Body of pancreas (tissue), 4 donors: ENCODE measurements at regions not wholly inside any gene's neighbourhood (a gene's known extent, or its start where the extent isn't known, plus 50 kb on each side); places are given as distances from the start of the nearest gene placed in this dataset.

Experiments used
- ATAC-seq: fragments of 150-250 bp; one replicate; pipeline ENCODE4 v1.9.1; 2016
- DNase-seq, 4 donors: peaks; one replicate each; pipeline ENCODE4 v3.0.0-alpha.2; 2019
- H3K27ac ChIP-seq, 4 donors: fragments of 200-600 bp; sonication (generic); 1 replicate in 3 of 4; 2 replicates in 1 of 4; pipeline versions ENCODE4 v1.5.1 to v1.6.1; 2016 to 2019; ENCODE audit warnings: mild to moderate bottlenecking in 1 of 4, mixed read lengths in 1 of 4, moderate library complexity in 1 of 4
- H3K27me3 ChIP-seq, 2 donors: fragments of 200-600 bp; sonication (generic); one replicate each; pipeline ENCODE4 v1.6.0; 2016; ENCODE audit warnings: mild to moderate bottlenecking in 1 of 2
- H3K36me3 ChIP-seq, 2 donors: fragments of 200-600 bp; sonication (generic); replicated peaks in 1 of 2; 2 replicates each; pipeline ENCODE4 v1.5.1; 2016; ENCODE audit warnings: low read depth in 2 of 2; ENCODE audit not compliant: insufficient read depth in 1 of 2
- H3K4me1 ChIP-seq: fragments of 200-600 bp; sonication (generic); one replicate; pipeline ENCODE4 v1.6.0; 2016
- H3K4me3 ChIP-seq, 2 donors: fragments of 200-600 bp; sonication (generic); 1 replicate in 1 of 2; 2 replicates in 1 of 2; pipeline ENCODE4 v1.5.1; 2016 to 2019
- H3K9me3 ChIP-seq, 3 donors: fragments of 200-600 bp; sonication (generic); 1 replicate in 2 of 3; 2 replicates in 1 of 3; pipeline ENCODE4 v1.5.1; 2016
- CTCF ChIP-seq, 7 experiments: fragments of 450-650 bp in 4 of 7; fragments of 200-600 bp in 3 of 7; sonication (generic) in 3 of 7; IDR thresholded peaks; one replicate each; pipeline ENCODE4 v1.5.1; 2016 to 2019; ENCODE audit warnings: antibody characterized with exemption in 7 of 7
- POLR2A ChIP-seq, 3 donors: fragments of 450-650 bp; IDR thresholded peaks; one replicate each; pipeline ENCODE4 v1.6.1; 2016; ENCODE audit warnings: antibody characterized with exemption in 3 of 3, mild to moderate bottlenecking in 2 of 3
- WGBS, 2 donors: methylation state at CpG; one replicate each; pipeline ENCODE4 v1.1.5; 2017; 5-methylcytosine and 5-hydroxymethylcytosine counted together
- intact Hi-C: fragments of 100-400 bp; cut with DNase I; formaldehyde crosslinking; loops from one replicate; pipeline ENCODE4 v1.15.1; 2023

- Histone ChIP-seq H3K9me3 (no peaks in the 10 kb centered on the region), H3K36me3 (no peaks in the 10 kb centered on the region), H3K4me3 (no peak overlapping the region), H3K27me3 (no peaks in the 10 kb centered on the region), H3K27ac (no peak overlapping the region), H3K4me1 (peaks cover 7% of the 10 kb centered on the region)
- no peak for TF ChIP-seq POLR2A (IDR thresholded peaks at IDR 0.05)
- TF ChIP-seq CTCF (IDR thresholded peaks at IDR 0.05) = peak; percentile 99 to 100 (median 100)
- 9 to 10% methylated on average over 24 to 27 of the region's 27 CpGs for WGBS, 2 donors
- DNase-seq (peak; percentile 80 to 86 (median 85)), ATAC-seq (peak; percentile 74)
- intact Hi-C loops = loop anchor here (5.0 kb wide), 1 partner anchor 260 kb away; no protein-coding TSS in a partner anchor
Observed at GRCh38 chr13:99436686-99437416, 64.4 kb upstream of the TM9SF2 start.

DNA sequence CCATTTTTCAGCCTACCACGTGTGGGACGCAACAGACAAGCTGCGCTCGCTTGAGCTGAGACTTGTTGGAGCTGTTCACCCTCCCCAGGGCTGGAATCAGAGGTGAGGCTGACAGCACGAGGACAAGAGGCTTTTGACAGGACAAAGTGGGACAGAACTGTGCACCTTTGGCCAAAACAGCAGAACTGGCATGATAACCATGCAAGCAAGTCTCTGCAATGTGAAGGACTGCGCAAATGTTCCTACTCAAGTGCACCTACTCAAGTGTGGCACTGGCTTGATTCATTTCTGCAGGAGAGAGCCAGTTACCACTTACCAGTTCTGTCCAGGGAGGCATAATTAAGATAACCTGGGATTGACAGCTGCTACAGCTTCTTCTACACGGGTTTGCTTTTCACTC is 62.2 kb upstream of the TM9SF2 start:
- Histone ChIP-seq H3K36me3 (no peaks in the 10 kb centered on the region), H3K27ac (no peak overlapping the region), H3K9me3 (no peaks in the 10 kb centered on the region), H3K4me3 (no peak overlapping the region), H3K27me3 (no peaks in the 10 kb centered on the region), H3K4me1 (peaks cover 7% of the 10 kb centered on the region)
- DNase-seq = no peak
- ATAC-seq = no peak
- WGBS, 2 donors = 56 to 65% methylated on average over 7 of the region's 7 CpGs
- intact Hi-C loops = loop anchor here (5.0 kb wide), 1 partner anchor 262 kb away; no protein-coding TSS in a partner anchor
- TF ChIP-seq POLR2A (IDR thresholded peaks at IDR 0.05) = no peak
- TF ChIP-seq CTCF (IDR thresholded peaks at IDR 0.05) = no peak

- intact Hi-C loops = loop anchor here (5.0 kb wide), 1 partner anchor 263 kb away; no protein-coding TSS in a partner anchor
- H3K4me3 ChIP-seq = no peak overlapping the region
- no peaks in the 10 kb centered on the region for H3K36me3 ChIP-seq
- DNase-seq (no peak), ATAC-seq (no peak)
- no peaks in the 10 kb centered on the region for H3K27me3 ChIP-seq
- H3K27ac ChIP-seq = no peak overlapping the region
- TF ChIP-seq POLR2A (IDR thresholded peaks at IDR 0.05) = no peak
- TF ChIP-seq CTCF (IDR thresholded peaks at IDR 0.05) = no peak
- no peaks in the 10 kb centered on the region for H3K9me3 ChIP-seq
- peaks cover 7% of the 10 kb centered on the region for H3K4me1 ChIP-seq
- WGBS, 2 donors = 50 to 55% methylated on average over 11 of the region's 11 CpGs
Observed at GRCh38 chr13:99439850-99440604, 61.2 kb upstream of the TM9SF2 start.

DNA sequence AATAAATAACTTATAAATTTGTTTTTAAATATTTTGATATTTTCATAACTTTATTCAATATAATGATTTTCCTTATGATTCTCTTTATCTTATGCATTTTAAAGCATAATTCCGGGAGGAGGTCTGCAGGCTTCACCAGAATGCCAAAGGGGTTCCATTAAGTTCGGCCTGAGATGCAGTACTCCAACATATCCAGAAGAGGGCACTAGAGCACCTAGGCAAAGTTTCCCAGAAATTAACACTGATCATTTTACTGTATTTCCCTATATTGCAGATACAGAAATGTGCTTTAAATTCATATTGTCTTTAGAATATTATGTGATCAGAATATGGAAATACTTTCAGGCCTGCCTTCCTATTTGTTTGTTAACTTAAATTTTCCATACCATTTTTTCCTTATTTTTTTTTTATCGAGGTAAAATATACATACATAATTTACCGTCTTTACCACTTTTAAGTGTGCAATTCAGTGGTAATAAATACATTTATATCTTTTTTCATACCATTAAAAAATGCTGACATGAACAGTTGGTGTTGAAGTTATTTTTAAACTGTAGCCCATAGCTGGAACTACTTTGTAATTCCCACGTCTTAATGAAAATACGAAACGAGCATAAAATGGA is 58.9 kb upstream of the TM9SF2 start:
- peak; percentile 75 for ATAC-seq
- intact Hi-C loops = no loop called here

More for the DNA sequence above, 58.9 kb upstream of the TM9SF2 start:
- TF ChIP-seq POLR2A (IDR thresholded peaks at IDR 0.05) (no peak), CTCF (IDR thresholded peaks at IDR 0.05) (peak; percentile 75 to 100 (median 85))
- peak; percentile 44 to 62 (median 52) for DNase-seq
- Histone ChIP-seq H3K27me3 (no peaks in the 10 kb centered on the region), H3K27ac (no peak overlapping the region), H3K36me3 (no peaks in the 10 kb centered on the region), H3K4me1 (no peaks in the 10 kb centered on the region), H3K4me3 (no peak overlapping the region), H3K9me3 (no peaks in the 10 kb centered on the region)
- WGBS, 2 donors = 68% methylated on average over 7 of the region's 7 CpGs
